ENCODE measurements at regions not wholly inside any gene's neighbourhood (a gene's known extent, or its start where the extent isn't known, plus 50 kb on each side); places are given as distances from the start of the nearest gene placed in this dataset.
"Not testable (repeated sequence)": the region's sequence is repeated elsewhere in the genome, so short reads cannot be mapped to it uniquely, and the experiment has no call there.

- in situ Hi-C loops (cut with MboI), result no loop called here
- Histone ChIP-seq H3K4me1 (ENCODE audit: control insufficient read depth, insufficient read depth, low read length) (no peaks in the 10 kb centered on the region), H2AFZ (ENCODE audit: control insufficient read depth, low read depth, low read length) (no peak overlapping the region), H3K4me2 (ENCODE audit: control insufficient read depth, insufficient read depth) (no peak overlapping the region), H4K20me1 (ENCODE audit: control insufficient read depth, insufficient read depth) (no peaks in the 10 kb centered on the region; the same call in 1 of the 2 replicates), H3K79me2 (ENCODE audit: control insufficient read depth, insufficient read depth, low read length) (no peaks in the 10 kb centered on the region), H3K27me3 (replicated peaks in 1 of 2; ENCODE audit: control insufficient read depth in 2 of 2, insufficient read depth in 2 of 2, low read length in 1 of 2) (no peaks in the 10 kb centered on the region; a peak in 2 of 4 replicates), H3K4me3 (no peak overlapping the region), H3K9ac (ENCODE audit: control insufficient read depth, insufficient read depth, low read length) (no peak overlapping the region), H3K9me3 (replicated peaks; ENCODE audit: control insufficient read depth, insufficient read depth, low read length) (no peaks in the 10 kb centered on the region), H3K27ac (ENCODE audit: control insufficient read depth, insufficient read depth) (no peak overlapping the region), H3K36me3 (ENCODE audit: control insufficient read depth in 2 of 2, insufficient read depth in 2 of 2, low read length in 1 of 2) (no peaks in the 10 kb centered on the region)
- no peak for FAIRE-seq
- DNase-seq (ENCODE audit: low read depth, low spot score), result no peak
- SMC1A ChIA-PET (ENCODE audit: uncharacterized antibody, unreplicated experiment), result no interaction called here
- intact Hi-C loops (cut with micrococcal nuclease; ENCODE audit: unreplicated experiment), result no loop called here
- no peak for ATAC-seq
- TF ChIP-seq, protein P1, sequence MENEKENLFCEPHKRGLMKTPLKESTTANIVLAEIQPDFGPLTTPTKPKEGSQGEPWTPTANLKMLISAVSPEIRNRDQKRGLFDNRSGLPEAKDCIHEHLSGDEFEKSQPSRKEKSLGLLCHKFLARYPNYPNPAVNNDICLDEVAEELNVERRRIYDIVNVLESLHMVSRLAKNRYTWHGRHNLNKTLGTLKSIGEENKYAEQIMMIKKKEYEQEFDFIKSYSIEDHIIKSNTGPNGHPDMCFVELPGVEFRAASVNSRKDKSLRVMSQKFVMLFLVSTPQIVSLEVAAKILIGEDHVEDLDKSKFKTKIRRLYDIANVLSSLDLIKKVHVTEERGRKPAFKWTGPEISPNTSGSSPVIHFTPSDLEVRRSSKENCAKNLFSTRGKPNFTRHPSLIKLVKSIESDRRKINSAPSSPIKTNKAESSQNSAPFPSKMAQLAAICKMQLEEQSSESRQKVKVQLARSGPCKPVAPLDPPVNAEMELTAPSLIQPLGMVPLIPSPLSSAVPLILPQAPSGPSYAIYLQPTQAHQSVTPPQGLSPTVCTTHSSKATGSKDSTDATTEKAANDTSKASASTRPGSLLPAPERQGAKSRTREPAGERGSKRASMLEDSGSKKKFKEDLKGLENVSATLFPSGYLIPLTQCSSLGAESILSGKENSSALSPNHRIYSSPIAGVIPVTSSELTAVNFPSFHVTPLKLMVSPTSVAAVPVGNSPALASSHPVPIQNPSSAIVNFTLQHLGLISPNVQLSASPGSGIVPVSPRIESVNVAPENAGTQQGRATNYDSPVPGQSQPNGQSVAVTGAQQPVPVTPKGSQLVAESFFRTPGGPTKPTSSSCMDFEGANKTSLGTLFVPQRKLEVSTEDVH (IDR thresholded peaks at IDR 0.05; ENCODE audit: low read depth, partially characterized antibody), result no peak
- TF ChIP-seq JUND (IDR thresholded peaks at IDR 0.05; ENCODE audit: low read depth, low read length) (no peak), PAX8 (IDR thresholded peaks at IDR 0.05) (no peak), CHD4 (IDR thresholded peaks at IDR 0.05) (no peak), YY1 (IDR thresholded peaks at IDR 0.05; ENCODE audit: low read depth, low read length) (no peak), POU2F2 (IDR thresholded peaks at IDR 0.05; ENCODE audit: borderline replicate concordance, low read depth, low read length) (no peak), NFYB (IDR thresholded peaks at IDR 0.05; ENCODE audit: insufficient read depth, low read depth, low read length) (no peak), MYB (IDR thresholded peaks at IDR 0.05; ENCODE audit: borderline replicate concordance, low read depth, low read length) (no peak)
- CTCF ChIA-PET, result no interaction called here
- no TSS peak for BruUV-seq (replicated peaks)
- RAD21 ChIA-PET (ENCODE audit: unreplicated experiment), result no interaction called here
- WGBS (ENCODE audit: insufficient coverage, insufficient replicate concordance, low lambda C conversion rate, missing lambda C conversion rate), result 22% methylated on average over 10 of the region's 10 CpGs
- POLR2A ChIA-PET, result no interaction called here
Measured at GRCh38 chr19:30066781-30067759, 125.0 kb downstream of the URI1 start.

DNA sequence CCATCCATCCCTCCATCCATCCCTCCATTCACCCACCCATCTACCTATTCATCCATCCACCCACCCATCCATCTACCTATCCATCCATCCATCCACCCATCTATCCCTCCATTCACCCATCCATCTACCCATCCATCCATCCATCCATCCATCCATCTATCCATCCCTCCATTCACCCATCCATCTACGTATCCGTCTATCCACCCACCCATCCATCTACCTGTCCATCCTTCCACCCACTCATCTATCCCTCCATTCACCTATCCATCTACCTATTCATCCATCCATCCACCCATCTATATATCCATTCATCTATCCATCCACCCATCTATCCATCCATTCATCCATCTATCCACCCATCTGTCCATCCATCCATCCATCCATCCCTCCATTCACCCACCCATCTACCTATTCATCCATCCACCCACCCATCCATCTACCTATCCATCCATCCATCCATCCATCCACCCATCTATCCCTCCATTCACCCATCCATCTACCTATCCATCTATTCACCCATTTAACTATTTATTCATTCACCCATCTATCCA lies 126.0 kb downstream of the URI1 start:
- SMC1A ChIA-PET (ENCODE audit: uncharacterized antibody, unreplicated experiment); H4K20me1 ChIP-seq (ENCODE audit: control insufficient read depth, insufficient read depth); CTCF ChIA-PET; BruUV-seq (replicated peaks); H3K9me3 ChIP-seq (replicated peaks; ENCODE audit: control insufficient read depth, insufficient read depth, low read length); H3K9ac ChIP-seq (ENCODE audit: control insufficient read depth, insufficient read depth, low read length); H3K27me3 ChIP-seq (replicated peaks in 1 of 2; ENCODE audit: control insufficient read depth in 2 of 2, insufficient read depth in 2 of 2, low read length in 1 of 2); H3K4me1 ChIP-seq (ENCODE audit: control insufficient read depth, insufficient read depth, low read length); ATAC-seq; in situ Hi-C loops (cut with MboI); H3K4me3 ChIP-seq; FAIRE-seq; H3K4me2 ChIP-seq (ENCODE audit: control insufficient read depth, insufficient read depth); H3K27ac ChIP-seq (ENCODE audit: control insufficient read depth, insufficient read depth); POLR2A ChIA-PET; H3K36me3 ChIP-seq (ENCODE audit: control insufficient read depth in 2 of 2, insufficient read depth in 2 of 2, low read length in 1 of 2); DNase-seq (ENCODE audit: low read depth, low spot score); H2AFZ ChIP-seq (ENCODE audit: control insufficient read depth, low read depth, low read length); RAD21 ChIA-PET (ENCODE audit: unreplicated experiment); intact Hi-C loops (cut with micrococcal nuclease; ENCODE audit: unreplicated experiment); H3K79me2 ChIP-seq (ENCODE audit: control insufficient read depth, insufficient read depth, low read length): not testable (repeated sequence)
- WGBS (ENCODE audit: insufficient coverage, insufficient replicate concordance, low lambda C conversion rate, missing lambda C conversion rate), result 87% methylated on average over 2 of the region's 2 CpGs
